ENCODE measurements at regions not wholly inside any gene's neighbourhood (a gene's known extent, or its start where the extent isn't known, plus 50 kb on each side); places are given as distances from the start of the nearest gene placed in this dataset.

GRCh38 chr4:74660866-74661265, 133.5 kb downstream of the BTC start:
- no peak overlapping the region for H3K4me3 ChIP-seq (ENCODE audit: low read depth, low read length)
- TF ChIP-seq, protein P1, sequence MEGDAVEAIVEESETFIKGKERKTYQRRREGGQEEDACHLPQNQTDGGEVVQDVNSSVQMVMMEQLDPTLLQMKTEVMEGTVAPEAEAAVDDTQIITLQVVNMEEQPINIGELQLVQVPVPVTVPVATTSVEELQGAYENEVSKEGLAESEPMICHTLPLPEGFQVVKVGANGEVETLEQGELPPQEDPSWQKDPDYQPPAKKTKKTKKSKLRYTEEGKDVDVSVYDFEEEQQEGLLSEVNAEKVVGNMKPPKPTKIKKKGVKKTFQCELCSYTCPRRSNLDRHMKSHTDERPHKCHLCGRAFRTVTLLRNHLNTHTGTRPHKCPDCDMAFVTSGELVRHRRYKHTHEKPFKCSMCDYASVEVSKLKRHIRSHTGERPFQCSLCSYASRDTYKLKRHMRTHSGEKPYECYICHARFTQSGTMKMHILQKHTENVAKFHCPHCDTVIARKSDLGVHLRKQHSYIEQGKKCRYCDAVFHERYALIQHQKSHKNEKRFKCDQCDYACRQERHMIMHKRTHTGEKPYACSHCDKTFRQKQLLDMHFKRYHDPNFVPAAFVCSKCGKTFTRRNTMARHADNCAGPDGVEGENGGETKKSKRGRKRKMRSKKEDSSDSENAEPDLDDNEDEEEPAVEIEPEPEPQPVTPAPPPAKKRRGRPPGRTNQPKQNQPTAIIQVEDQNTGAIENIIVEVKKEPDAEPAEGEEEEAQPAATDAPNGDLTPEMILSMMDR (IDR thresholded peaks at IDR 0.05; ENCODE audit: low read depth, low read length), result no peak
- no peaks in the 10 kb centered on the region for H3K36me3 ChIP-seq
- no peak for DNase-seq
- no peaks in the 10 kb centered on the region for H3K4me1 ChIP-seq
- no peaks in the 10 kb centered on the region for H3K9me3 ChIP-seq
- no peaks in the 10 kb centered on the region for H3K27me3 ChIP-seq

DNA sequence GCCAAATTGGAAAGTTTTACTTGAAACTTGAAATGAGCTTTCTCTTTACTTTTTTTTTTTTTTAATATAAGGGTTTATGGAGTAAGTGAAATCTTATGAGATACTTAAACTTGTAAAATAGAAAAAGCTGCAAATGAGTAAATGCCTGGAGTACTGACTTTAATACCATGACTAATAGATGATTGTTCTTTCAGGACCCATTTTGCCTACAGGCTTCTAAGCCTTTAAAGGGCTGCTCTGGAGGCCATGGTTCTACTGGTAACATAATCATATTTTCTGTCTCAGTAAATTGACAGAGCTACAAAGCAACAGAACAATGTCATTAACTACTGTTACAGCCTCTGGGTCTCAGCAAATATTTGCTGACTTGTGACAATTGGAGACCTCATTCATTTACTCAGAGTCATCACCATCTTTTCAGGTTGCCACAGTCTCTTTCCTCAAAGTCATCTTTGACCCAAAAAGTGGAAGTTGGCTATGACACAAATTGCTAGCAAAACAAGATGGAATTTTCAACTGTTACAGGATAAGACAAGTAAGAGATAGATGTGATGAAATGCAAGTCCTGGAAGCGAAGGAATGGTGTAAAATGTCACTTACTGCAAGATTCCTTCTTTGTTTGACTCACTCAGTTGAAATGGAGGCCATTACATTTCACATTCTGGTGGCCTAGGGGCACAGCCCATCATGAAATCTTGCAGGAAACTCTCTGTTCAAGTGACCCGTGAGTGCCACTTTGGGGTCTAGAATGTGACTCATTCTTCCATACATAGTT, 132.7 kb downstream of the BTC start:
- no peak overlapping the region for H3K4me3 ChIP-seq (ENCODE audit: low read depth, low read length)
- DNase-seq, result no peak
- TF ChIP-seq, protein P1 (IDR thresholded peaks at IDR 0.05; ENCODE audit: low read depth, low read length), result no peak
- H3K9me3 ChIP-seq, result no peaks in the 10 kb centered on the region
- H3K4me1 ChIP-seq, result no peaks in the 10 kb centered on the region
- H3K27me3 ChIP-seq, result no peaks in the 10 kb centered on the region
- no peaks in the 10 kb centered on the region for H3K36me3 ChIP-seq

GRCh38 chr4:74663631-74664030, 130.7 kb downstream of the BTC start:
- no peaks in the 10 kb centered on the region for H3K36me3 ChIP-seq
- H3K27me3 ChIP-seq, result no peaks in the 10 kb centered on the region
- no peaks in the 10 kb centered on the region for H3K9me3 ChIP-seq
- DNase-seq, result no peak
- H3K4me3 ChIP-seq (ENCODE audit: low read depth, low read length), result no peak overlapping the region
- TF ChIP-seq, protein P1 (IDR thresholded peaks at IDR 0.05; ENCODE audit: low read depth, low read length), result no peak
- H3K4me1 ChIP-seq, result no peaks in the 10 kb centered on the region

DNA sequence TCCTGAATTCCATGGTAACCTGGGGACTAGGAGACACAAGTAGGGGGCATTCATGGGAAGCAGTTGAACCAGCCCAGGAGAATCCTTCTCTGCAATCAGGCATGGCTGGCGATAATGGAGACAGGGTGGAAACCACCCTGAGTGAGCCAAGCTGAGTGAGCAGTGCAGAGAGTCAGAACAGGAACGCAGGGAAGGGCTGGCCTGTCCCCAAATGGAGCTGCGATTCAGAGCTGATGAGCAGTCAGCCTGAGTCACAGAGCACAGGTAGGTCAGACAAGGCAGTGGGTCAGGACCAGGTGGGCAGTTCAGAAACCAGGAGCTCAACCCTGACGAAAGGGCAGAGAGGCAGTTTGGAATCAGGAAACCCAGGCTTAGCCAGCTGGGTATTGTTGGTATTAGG, 129.0 kb downstream of the BTC start:
- no peak for DNase-seq
- no peaks in the 10 kb centered on the region for H3K36me3 ChIP-seq
- no peak overlapping the region for H3K4me3 ChIP-seq (ENCODE audit: low read depth, low read length)
- no peaks in the 10 kb centered on the region for H3K9me3 ChIP-seq
- TF ChIP-seq, protein P1 (IDR thresholded peaks at IDR 0.05; ENCODE audit: low read depth, low read length), result no peak
- H3K27me3 ChIP-seq, result no peaks in the 10 kb centered on the region
- no peaks in the 10 kb centered on the region for H3K4me1 ChIP-seq

- H3K9me3 ChIP-seq, result no peaks in the 10 kb centered on the region
- H3K4me1 ChIP-seq, result no peaks in the 10 kb centered on the region
- no peak overlapping the region for H3K4me3 ChIP-seq (ENCODE audit: low read depth, low read length)
- 0 out of 2 replicates have a peak, but pooled peaks cover 3% of the 10 kb centered on the region for H3K27me3 ChIP-seq
- H3K36me3 ChIP-seq, result no peaks in the 10 kb centered on the region
- no peak for DNase-seq
- TF ChIP-seq, protein P1 (IDR thresholded peaks at IDR 0.05; ENCODE audit: low read depth, low read length), result no peak
These were observed 128.4 kb downstream of the BTC start for GRCh38 chr4:74665876-74666275.

GRCh38 chr4:74667438-74667837, 126.9 kb downstream of the BTC start:
- Histone ChIP-seq H3K4me3 (ENCODE audit: low read depth, low read length) (no peak overlapping the region), H3K36me3 (no peaks in the 10 kb centered on the region), H3K4me1 (no peaks in the 10 kb centered on the region), H3K9me3 (no peaks in the 10 kb centered on the region), H3K27me3 (0 out of 2 replicates have a peak, but pooled peaks cover 3% of the 10 kb centered on the region)
- TF ChIP-seq, protein P1 (IDR thresholded peaks at IDR 0.05; ENCODE audit: low read depth, low read length), result no peak
- no peak for DNase-seq
